Neural progenitor cell (in vitro differentiated cells): ENCODE measurements at regions not wholly inside any gene's neighbourhood (a gene's known extent, or its start where the extent isn't known, plus 50 kb on each side); places are given as distances from the start of the nearest gene placed in this dataset.
A peak's percentile ranks its signal among the peaks of the same experiment; 100 is the strongest.

Source experiments
- DNase-seq: peaks from one replicate; pipeline ENCODE4 v3.0.0-alpha.2; 2016; ENCODE audit warnings: low spot score
- H2AFZ ChIP-seq: fragments of 200-600 bp; sonication (generic); replicated peaks from 2 replicates; pipeline ENCODE4 v1.6.1; 2016; ENCODE audit warnings: antibody characterized with exemption
- H3F3A ChIP-seq: fragments of 200-600 bp; sonication (generic); 2 replicates; pipeline ENCODE4 v1.6.1; 2016; ENCODE audit warnings: antibody characterized with exemption, low read depth
- H3K27ac ChIP-seq: fragments of 200-600 bp; sonication (generic); 2 replicates; pipeline ENCODE4 v1.5.1; 2016; ENCODE audit warnings: mild to moderate bottlenecking
- H3K27me3 ChIP-seq: fragments of 200-600 bp; sonication (generic); 2 replicates; pipeline ENCODE4 v1.6.1; 2016; ENCODE audit warnings: mild to moderate bottlenecking, moderate library complexity
- H3K36me3 ChIP-seq: fragments of 200-600 bp; sonication (generic); 2 replicates; pipeline ENCODE4 v1.5.1; 2016
- H3K4me1 ChIP-seq: fragments of 200-600 bp; sonication (generic); 2 replicates; pipeline ENCODE4 v1.6.1; 2016; ENCODE audit warnings: mixed run types
- H3K4me2 ChIP-seq: fragments of 200-600 bp; sonication (generic); 2 replicates; pipeline ENCODE4 v1.6.1; 2016
- H3K4me3 ChIP-seq: fragments of 200-600 bp; sonication (generic); 2 replicates; pipeline ENCODE4 v1.5.1; 2016
- H3K79me2 ChIP-seq: fragments of 200-600 bp; sonication (generic); 2 replicates; pipeline ENCODE4 v1.6.1; 2016; ENCODE audit warnings: low read depth
- H3K9ac ChIP-seq: fragments of 200-600 bp; sonication (generic); 2 replicates; pipeline ENCODE4 v1.6.1; 2016
- H3K9me3 ChIP-seq: fragments of 200-600 bp; sonication (generic); 2 replicates; pipeline ENCODE4 v1.5.1; 2016; ENCODE audit warnings: low read depth
- H4K20me1 ChIP-seq: fragments of 200-600 bp; sonication (generic); 2 replicates; pipeline ENCODE4 v1.6.1; 2016; ENCODE audit warnings: low read depth
- H3K27ac Mint-ChIP-seq: 3 replicates; pipeline ENCODE4 v1.8.0; 2021; ENCODE audit warnings: mixed read lengths
- H3K27me3 Mint-ChIP-seq: 2 replicates; pipeline ENCODE4 v1.8.0; 2022; ENCODE audit warnings: low read depth, mild to moderate bottlenecking, inconsistent platforms, moderate library complexity, mixed read lengths; ENCODE audit not compliant: insufficient read depth
- H3K36me3 Mint-ChIP-seq: 3 replicates; pipeline ENCODE4 v1.8.0; 2021; ENCODE audit warnings: mixed read lengths
- H3K4me1 Mint-ChIP-seq: 3 replicates; pipeline ENCODE4 v1.8.0; 2021; ENCODE audit warnings: mixed read lengths
- H3K4me3 Mint-ChIP-seq: 3 replicates; pipeline ENCODE4 v1.8.0; 2021; ENCODE audit warnings: mild to moderate bottlenecking, moderate library complexity, mixed read lengths
- H3K9me3 Mint-ChIP-seq: 3 replicates; pipeline ENCODE4 v1.8.0; 2020; ENCODE audit warnings: mixed read lengths
- EZH2 ChIP-seq: fragments of 200-600 bp; sonication (generic); IDR thresholded peaks from 2 replicates; pipeline ENCODE4 v1.6.1; 2017; ENCODE audit warnings: antibody characterized with exemption, mild to moderate bottlenecking, moderate library complexity
- EZH2phosphoT487 ChIP-seq: fragments of 200-600 bp; sonication (generic); IDR thresholded peaks from 2 replicates; pipeline ENCODE4 v1.6.1; 2017; ENCODE audit warnings: antibody characterized with exemption
- TF ChIP-seq, protein P1 (sequence below): fragments of 200-600 bp; sonication (generic); IDR thresholded peaks from 2 replicates; pipeline ENCODE4 v1.5.1; 2017; ENCODE audit warnings: antibody characterized with exemption, mild to moderate bottlenecking

DNA sequence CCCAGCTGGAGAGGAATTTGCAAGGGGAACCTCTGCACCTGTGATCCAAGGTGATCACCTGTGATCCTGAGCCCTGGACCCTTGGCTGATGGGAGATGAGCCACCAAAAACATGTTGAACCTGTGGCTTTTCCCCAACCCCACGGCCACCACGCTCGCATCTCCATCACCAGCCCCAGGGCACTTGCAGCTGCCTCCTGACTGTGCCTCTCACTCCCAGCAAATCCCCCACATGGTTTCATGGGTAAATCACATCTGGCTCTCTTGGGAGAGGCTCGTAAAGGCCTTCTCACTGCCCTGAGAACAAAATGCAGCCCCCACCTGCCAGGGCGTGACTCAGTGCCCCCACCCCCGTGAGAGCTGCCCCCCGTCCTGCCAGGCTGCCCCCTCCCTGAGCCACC, 76.0 kb downstream of the RFLNA start:
- Histone ChIP-seq H3K27me3 (no peaks in the 10 kb centered on the region), H3K9me3 (no peaks in the 10 kb centered on the region), H4K20me1 (peaks cover 9% of the 10 kb centered on the region), H3K4me3 (no peak overlapping the region), H3K9ac (no peak overlapping the region), H3K36me3 (no peaks in the 10 kb centered on the region), H3K27ac (no peak overlapping the region), H2AFZ (no peak overlapping the region), H3K4me2 (no peak overlapping the region), H3F3A (no peaks in the 10 kb centered on the region), H3K4me1 (no peaks in the 10 kb centered on the region), H3K79me2 (no peaks in the 10 kb centered on the region)
- H3K36me3 Mint-ChIP-seq = peaks cover under 1% of the 10 kb centered on the region
- no peak overlapping the region for H3K4me3 Mint-ChIP-seq
- peaks cover 2% of the 10 kb centered on the region for H3K27me3 Mint-ChIP-seq
- no peaks in the 10 kb centered on the region for H3K9me3 Mint-ChIP-seq
- no peaks in the 10 kb centered on the region for H3K4me1 Mint-ChIP-seq
- no peak overlapping the region for H3K27ac Mint-ChIP-seq
- no peak for DNase-seq
- TF ChIP-seq EZH2phosphoT487 = no peak
- no peak for TF ChIP-seq EZH2
- TF ChIP-seq, protein P1, sequence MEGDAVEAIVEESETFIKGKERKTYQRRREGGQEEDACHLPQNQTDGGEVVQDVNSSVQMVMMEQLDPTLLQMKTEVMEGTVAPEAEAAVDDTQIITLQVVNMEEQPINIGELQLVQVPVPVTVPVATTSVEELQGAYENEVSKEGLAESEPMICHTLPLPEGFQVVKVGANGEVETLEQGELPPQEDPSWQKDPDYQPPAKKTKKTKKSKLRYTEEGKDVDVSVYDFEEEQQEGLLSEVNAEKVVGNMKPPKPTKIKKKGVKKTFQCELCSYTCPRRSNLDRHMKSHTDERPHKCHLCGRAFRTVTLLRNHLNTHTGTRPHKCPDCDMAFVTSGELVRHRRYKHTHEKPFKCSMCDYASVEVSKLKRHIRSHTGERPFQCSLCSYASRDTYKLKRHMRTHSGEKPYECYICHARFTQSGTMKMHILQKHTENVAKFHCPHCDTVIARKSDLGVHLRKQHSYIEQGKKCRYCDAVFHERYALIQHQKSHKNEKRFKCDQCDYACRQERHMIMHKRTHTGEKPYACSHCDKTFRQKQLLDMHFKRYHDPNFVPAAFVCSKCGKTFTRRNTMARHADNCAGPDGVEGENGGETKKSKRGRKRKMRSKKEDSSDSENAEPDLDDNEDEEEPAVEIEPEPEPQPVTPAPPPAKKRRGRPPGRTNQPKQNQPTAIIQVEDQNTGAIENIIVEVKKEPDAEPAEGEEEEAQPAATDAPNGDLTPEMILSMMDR = no peak

DNA sequence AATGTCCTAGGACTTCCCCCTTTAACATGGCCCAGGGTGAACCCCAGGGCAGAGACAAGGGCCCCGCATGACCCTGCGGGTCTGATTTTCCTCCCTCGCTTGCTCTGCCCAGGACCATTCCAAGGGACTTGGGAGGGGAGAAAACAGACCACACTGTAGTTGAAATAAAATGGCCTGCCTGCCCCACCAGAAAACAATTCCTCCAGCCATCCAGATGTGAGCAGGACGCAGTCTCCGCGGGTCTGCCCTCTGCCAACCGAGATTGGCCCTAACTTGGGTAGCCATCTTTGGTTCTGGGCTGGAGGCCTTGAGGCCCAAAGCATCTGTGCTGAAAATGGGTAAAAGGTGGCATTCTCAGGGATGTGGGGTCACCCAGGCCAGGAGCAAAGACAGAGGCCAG, 75.5 kb downstream of the RFLNA start:
- Histone ChIP-seq H3K27ac (no peak overlapping the region), H3K36me3 (no peaks in the 10 kb centered on the region), H3K27me3 (no peaks in the 10 kb centered on the region), H3K9ac (no peak overlapping the region), H3K9me3 (no peaks in the 10 kb centered on the region), H3K4me1 (no peaks in the 10 kb centered on the region), H3K4me3 (no peak overlapping the region), H3K4me2 (no peak overlapping the region), H4K20me1 (peaks cover 9% of the 10 kb centered on the region), H3K79me2 (no peaks in the 10 kb centered on the region), H2AFZ (no peak overlapping the region), H3F3A (no peaks in the 10 kb centered on the region)
- Mint-ChIP-seq H3K4me1 (no peaks in the 10 kb centered on the region), H3K27ac (no peak overlapping the region), H3K36me3 (peaks cover 2% of the 10 kb centered on the region), H3K4me3 (no peak overlapping the region), H3K27me3 (peaks cover 2% of the 10 kb centered on the region), H3K9me3 (no peaks in the 10 kb centered on the region)
- no peak for TF ChIP-seq EZH2
- TF ChIP-seq, protein P1 = no peak
- TF ChIP-seq EZH2phosphoT487 = no peak
- no peak for DNase-seq

DNA sequence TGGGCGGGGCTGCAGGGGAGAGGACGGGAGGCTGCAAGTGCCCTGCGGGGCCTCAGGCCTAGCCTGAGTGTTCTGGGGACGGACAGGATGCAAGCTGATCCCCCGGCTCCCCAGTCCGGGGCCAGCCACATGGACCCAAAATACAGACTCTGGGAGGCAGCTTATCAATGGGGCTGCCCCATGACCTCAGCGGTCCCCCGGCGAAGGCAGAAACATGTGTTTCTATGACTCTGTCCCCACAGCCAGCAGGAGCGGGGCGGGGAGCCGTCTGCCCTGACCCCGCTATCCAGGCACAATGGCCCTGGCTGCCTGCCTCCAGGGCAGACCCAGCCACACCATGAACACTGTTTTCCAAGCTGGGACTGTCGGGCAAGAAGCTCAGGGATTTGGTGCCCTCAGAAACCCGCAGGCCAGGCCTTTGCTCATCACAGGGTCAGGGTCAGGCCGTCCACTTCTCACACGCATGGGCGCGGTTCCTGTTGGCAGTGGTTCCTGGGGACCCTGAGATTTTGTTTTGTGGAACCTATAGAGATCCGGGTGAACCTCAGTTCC, 75.0 kb downstream of the RFLNA start:
- no peaks in the 10 kb centered on the region for H3K36me3 ChIP-seq
- no peaks in the 10 kb centered on the region for H3K79me2 ChIP-seq
- Mint-ChIP-seq H3K27me3 (peaks cover 4% of the 10 kb centered on the region), H3K4me1 (no peaks in the 10 kb centered on the region), H3K27ac (no peak overlapping the region), H3K9me3 (no peaks in the 10 kb centered on the region), H3K36me3 (peaks cover 2% of the 10 kb centered on the region), H3K4me3 (no peak overlapping the region)
- no peaks in the 10 kb centered on the region for H3F3A ChIP-seq
- TF ChIP-seq, protein P1 = no peak
- no peak for TF ChIP-seq EZH2
- TF ChIP-seq EZH2phosphoT487 = no peak
- no peak for DNase-seq
- H3K9me3 ChIP-seq = no peaks in the 10 kb centered on the region
- H2AFZ ChIP-seq = no peak overlapping the region
- no peaks in the 10 kb centered on the region for H3K4me1 ChIP-seq
- no peaks in the 10 kb centered on the region for H3K27me3 ChIP-seq
- H3K27ac ChIP-seq = peak overlapping the region; percentile 53
- no peak overlapping the region for H3K9ac ChIP-seq
- peaks cover 9% of the 10 kb centered on the region for H4K20me1 ChIP-seq
- H3K4me3 ChIP-seq = no peak overlapping the region
- no peak overlapping the region for H3K4me2 ChIP-seq
